T-helper 17 cell (primary cell): ENCODE measurements at regions not wholly inside any gene's neighbourhood (a gene's known extent, or its start where the extent isn't known, plus 50 kb on each side); places are given as distances from the start of the nearest gene placed in this dataset.
"Not testable (repeated sequence)": the region's sequence is repeated elsewhere in the genome, so short reads cannot be mapped to it uniquely, and the experiment has no call there.

Experiments used
- ATAC-seq: fragments of 150-1000 bp; cut with Tn5 transposase; 2 replicates; pipeline ENCODE4 v1.10.0; 2021; ENCODE audit warnings: mild to moderate bottlenecking, moderate library complexity
- DNase-seq, 3 donors: peaks; one replicate each; pipeline versions ENCODE4 v3.0.0 to v3.0.0-alpha.2; 2020 to 2021
- H3K9me3 ChIP-seq: one replicate; pipeline ENCODE4 v1.7.0; 2013; ENCODE audit warnings: low read length, mild to moderate bottlenecking; ENCODE audit not compliant: control insufficient read depth, poor library complexity, severe bottlenecking
- H3K27ac Mint-ChIP-seq: one replicate; pipeline ENCODE4 v1.8.0; 2022; ENCODE audit warnings: mild to moderate bottlenecking, moderate library complexity, mixed read lengths
- H3K27me3 Mint-ChIP-seq: one replicate; pipeline ENCODE4 v1.8.0; 2022; ENCODE audit warnings: mixed read lengths
- H3K36me3 Mint-ChIP-seq: one replicate; pipeline ENCODE4 v1.8.0; 2022; ENCODE audit warnings: low read depth, mixed read lengths
- H3K4me1 Mint-ChIP-seq: one replicate; pipeline ENCODE4 v1.8.0; 2022; ENCODE audit warnings: mild to moderate bottlenecking, mixed read lengths
- H3K4me3 Mint-ChIP-seq: one replicate; pipeline ENCODE4 v1.8.0; 2022; ENCODE audit warnings: mild to moderate bottlenecking, moderate library complexity, mixed read lengths

- H3K4me3 Mint-ChIP-seq, result no peak overlapping the region
- DNase-seq (no peak), ATAC-seq (no peak)
- H3K4me1 Mint-ChIP-seq, result no peaks in the 10 kb centered on the region
- no peaks in the 10 kb centered on the region for H3K36me3 Mint-ChIP-seq
- no peak overlapping the region for H3K27ac Mint-ChIP-seq
- H3K9me3 ChIP-seq, result no peaks in the 10 kb centered on the region
- H3K27me3 Mint-ChIP-seq, result no peaks in the 10 kb centered on the region
These were observed 166.2 kb upstream of the FZD8 start for GRCh38 chr10:35808344-35808743.

GRCh38 chr10:35803046-35803445, 160.9 kb upstream of the FZD8 start:
- Mint-ChIP-seq H3K4me1 (no peaks in the 10 kb centered on the region), H3K36me3 (no peaks in the 10 kb centered on the region), H3K27ac (no peak overlapping the region), H3K4me3 (no peak overlapping the region), H3K27me3 (no peaks in the 10 kb centered on the region)
- H3K9me3 ChIP-seq, result no peaks in the 10 kb centered on the region
- no peak for DNase-seq
- no peak for ATAC-seq

GRCh38 chr10:35797187-35797586, 155.1 kb upstream of the FZD8 start:
- ATAC-seq (no peak), DNase-seq (no peak)
- H3K9me3 ChIP-seq, result no peaks in the 10 kb centered on the region
- Mint-ChIP-seq H3K27me3 (peaks cover 10% of the 10 kb centered on the region), H3K27ac (no peak overlapping the region), H3K4me1 (no peaks in the 10 kb centered on the region), H3K36me3 (no peaks in the 10 kb centered on the region), H3K4me3 (no peak overlapping the region)

GRCh38 chr10:35795131-35795824, 153.2 kb upstream of the FZD8 start:
- H3K9me3 ChIP-seq, result no peaks in the 10 kb centered on the region
- H3K4me1 Mint-ChIP-seq, result no peaks in the 10 kb centered on the region
- no peak for DNase-seq
- peaks cover 10% of the 10 kb centered on the region for H3K27me3 Mint-ChIP-seq
- ATAC-seq, result no peak
- no peak overlapping the region for H3K27ac Mint-ChIP-seq
- H3K4me3 Mint-ChIP-seq, result no peak overlapping the region
- H3K36me3 Mint-ChIP-seq, result no peaks in the 10 kb centered on the region

- no peaks in the 10 kb centered on the region for H3K36me3 Mint-ChIP-seq
- peaks cover 10% of the 10 kb centered on the region for H3K27me3 Mint-ChIP-seq
- H3K9me3 ChIP-seq, result no peaks in the 10 kb centered on the region
- H3K4me1 Mint-ChIP-seq, result no peaks in the 10 kb centered on the region
- DNase-seq (no peak), ATAC-seq (no peak)
- H3K4me3 Mint-ChIP-seq, result no peak overlapping the region
- H3K27ac Mint-ChIP-seq, result no peak overlapping the region
These were observed 152.6 kb upstream of the FZD8 start for GRCh38 chr10:35794703-35795102.

GRCh38 chr10:35792291-35792690, 150.2 kb upstream of the FZD8 start:
- ATAC-seq (no peak), DNase-seq (no peak)
- Mint-ChIP-seq H3K27ac (no peak overlapping the region), H3K36me3 (no peaks in the 10 kb centered on the region), H3K4me1 (no peaks in the 10 kb centered on the region), H3K27me3 (peaks cover 10% of the 10 kb centered on the region), H3K4me3 (no peak overlapping the region)
- H3K9me3 ChIP-seq, result no peaks in the 10 kb centered on the region

GRCh38 chr10:35789996-35790395, 147.9 kb upstream of the FZD8 start:
- Mint-ChIP-seq H3K27ac (no peak overlapping the region), H3K36me3 (no peaks in the 10 kb centered on the region), H3K4me3 (no peak overlapping the region), H3K4me1 (no peaks in the 10 kb centered on the region), H3K27me3 (no peaks in the 10 kb centered on the region)
- H3K9me3 ChIP-seq, result no peaks in the 10 kb centered on the region
- DNase-seq (no peak), ATAC-seq (no peak)

GRCh38 chr10:35784751-35785150, 142.7 kb upstream of the FZD8 start:
- Mint-ChIP-seq H3K27me3 (peaks cover 2% of the 10 kb centered on the region), H3K36me3 (no peaks in the 10 kb centered on the region), H3K4me1 (no peaks in the 10 kb centered on the region), H3K27ac (no peak overlapping the region), H3K4me3 (no peak overlapping the region)
- no peak for DNase-seq
- H3K9me3 ChIP-seq, result no peaks in the 10 kb centered on the region
- no peak for ATAC-seq

- no peak overlapping the region for H3K4me3 Mint-ChIP-seq
- ATAC-seq (no peak), DNase-seq (no peak)
- no peaks in the 10 kb centered on the region for H3K4me1 Mint-ChIP-seq
- peaks cover 16% of the 10 kb centered on the region for H3K27me3 Mint-ChIP-seq
- peaks cover 2% of the 10 kb centered on the region for H3K36me3 Mint-ChIP-seq
- no peak overlapping the region for H3K27ac Mint-ChIP-seq
- no peaks in the 10 kb centered on the region for H3K9me3 ChIP-seq
These were observed 141.3 kb upstream of the FZD8 start for GRCh38 chr10:35783305-35783838.

- Mint-ChIP-seq H3K36me3 (peaks cover 2% of the 10 kb centered on the region), H3K27ac (no peak overlapping the region), H3K27me3 (peaks cover 19% of the 10 kb centered on the region), H3K4me3 (no peak overlapping the region), H3K4me1 (no peaks in the 10 kb centered on the region)
- DNase-seq (no peak), ATAC-seq (no peak)
- no peaks in the 10 kb centered on the region for H3K9me3 ChIP-seq
These were observed 139.5 kb upstream of the FZD8 start for GRCh38 chr10:35781643-35782035.

GRCh38 chr10:35780970-35781642, 139.0 kb upstream of the FZD8 start:
- ATAC-seq (no peak), DNase-seq (no peak)
- Mint-ChIP-seq H3K4me1 (no peaks in the 10 kb centered on the region), H3K36me3 (peaks cover 2% of the 10 kb centered on the region), H3K4me3 (no peak overlapping the region), H3K27ac (no peak overlapping the region), H3K27me3 (peaks cover 21% of the 10 kb centered on the region)
- H3K9me3 ChIP-seq, result no peaks in the 10 kb centered on the region

GRCh38 chr10:35778306-35778705, 136.2 kb upstream of the FZD8 start:
- H3K4me1 Mint-ChIP-seq, result no peaks in the 10 kb centered on the region
- DNase-seq (no peak), ATAC-seq (no peak)
- peaks cover 28% of the 10 kb centered on the region for H3K27me3 Mint-ChIP-seq
- H3K4me3 Mint-ChIP-seq, result no peak overlapping the region
- H3K9me3 ChIP-seq, result no peaks in the 10 kb centered on the region
- H3K36me3 Mint-ChIP-seq, result peaks cover 2% of the 10 kb centered on the region
- H3K27ac Mint-ChIP-seq, result no peak overlapping the region

GRCh38 chr10:35776557-35776956, 134.5 kb upstream of the FZD8 start:
- not testable (repeated sequence) for H3K4me3 Mint-ChIP-seq, H3K4me1 Mint-ChIP-seq, DNase-seq, H3K36me3 Mint-ChIP-seq, H3K27ac Mint-ChIP-seq, ATAC-seq, H3K9me3 ChIP-seq
- H3K27me3 Mint-ChIP-seq, result peaks cover 28% of the 10 kb centered on the region

- Mint-ChIP-seq H3K36me3 (no peaks in the 10 kb centered on the region), H3K4me1 (no peaks in the 10 kb centered on the region)
- no peak for ATAC-seq
These were observed 132.0 kb upstream of the FZD8 start for GRCh38 chr10:35774109-35774508.

More at GRCh38 chr10:35774109-35774508, 132.0 kb upstream of the FZD8 start:
- no peak overlapping the region for H3K4me3 Mint-ChIP-seq
- no peak overlapping the region for H3K27ac Mint-ChIP-seq
- no peaks in the 10 kb centered on the region for H3K9me3 ChIP-seq
- DNase-seq, result no peak
- peaks cover 23% of the 10 kb centered on the region for H3K27me3 Mint-ChIP-seq
